HL-60 (cell line): ENCODE measurements at regions not wholly inside any gene's neighbourhood (a gene's known extent, or its start where the extent isn't known, plus 50 kb on each side); places are given as distances from the start of the nearest gene placed in this dataset.

Source experiments
- DNase-seq, 2 experiments: peaks; one replicate each; pipeline ENCODE4 v3.0.0-alpha.2; 2010 to 2020; ENCODE audit warnings: low read depth in 1 of 2, low spot score in 1 of 2
- H3K27ac ChIP-seq: fragments of 250-450 bp; sonication (Bioruptor Pico); replicated peaks from 2 replicates; pipeline ENCODE4 v1.5.1; 2020; ENCODE audit warnings: mild to moderate bottlenecking, moderate library complexity
- H3K27me3 ChIP-seq: fragments of 250-450 bp; sonication (Bioruptor Pico); 2 replicates; pipeline ENCODE4 v1.5.1; 2021; ENCODE audit warnings: mild to moderate bottlenecking, moderate library complexity; ENCODE audit not compliant: insufficient read depth, poor library complexity, severe bottlenecking
- H3K4me3 ChIP-seq: replicated peaks from 2 replicates; pipeline ENCODE4 v1.5.1; 2011; ENCODE audit warnings: mild to moderate bottlenecking, control low read depth, low read length; ENCODE audit not compliant: insufficient read depth
- GABPA ChIP-seq: IDR thresholded peaks from 2 replicates; pipeline ENCODE4 v1.6.1; 2012; ENCODE audit warnings: low read depth
- POLR2AphosphoS5 ChIP-seq: IDR thresholded peaks from 2 replicates; pipeline ENCODE4 v1.6.1; 2012; ENCODE audit warnings: low read depth
- SPI1 ChIP-seq: IDR thresholded peaks from 2 replicates; pipeline ENCODE4 v1.6.1; 2012; ENCODE audit warnings: low read depth, mild to moderate bottlenecking, borderline replicate concordance
- TF ChIP-seq, protein P1 (sequence below): IDR thresholded peaks from 2 replicates; pipeline ENCODE4 v1.6.1; 2012; ENCODE audit warnings: low read depth; ENCODE audit not compliant: insufficient replicate concordance
- TF ChIP-seq, protein P2 (sequence below): IDR thresholded peaks from one replicate; pipeline ENCODE4 v1.5.1; 2011; ENCODE audit warnings: low read length, control low read depth, inconsistent platforms; ENCODE audit not compliant: insufficient read depth

- Histone ChIP-seq H3K27me3 (no peaks in the 10 kb centered on the region), H3K27ac (no peak overlapping the region), H3K4me3 (no peak overlapping the region)
- TF ChIP-seq SPI1 (no peak), GABPA (no peak), POLR2AphosphoS5 (no peak)
- TF ChIP-seq, protein P1, sequence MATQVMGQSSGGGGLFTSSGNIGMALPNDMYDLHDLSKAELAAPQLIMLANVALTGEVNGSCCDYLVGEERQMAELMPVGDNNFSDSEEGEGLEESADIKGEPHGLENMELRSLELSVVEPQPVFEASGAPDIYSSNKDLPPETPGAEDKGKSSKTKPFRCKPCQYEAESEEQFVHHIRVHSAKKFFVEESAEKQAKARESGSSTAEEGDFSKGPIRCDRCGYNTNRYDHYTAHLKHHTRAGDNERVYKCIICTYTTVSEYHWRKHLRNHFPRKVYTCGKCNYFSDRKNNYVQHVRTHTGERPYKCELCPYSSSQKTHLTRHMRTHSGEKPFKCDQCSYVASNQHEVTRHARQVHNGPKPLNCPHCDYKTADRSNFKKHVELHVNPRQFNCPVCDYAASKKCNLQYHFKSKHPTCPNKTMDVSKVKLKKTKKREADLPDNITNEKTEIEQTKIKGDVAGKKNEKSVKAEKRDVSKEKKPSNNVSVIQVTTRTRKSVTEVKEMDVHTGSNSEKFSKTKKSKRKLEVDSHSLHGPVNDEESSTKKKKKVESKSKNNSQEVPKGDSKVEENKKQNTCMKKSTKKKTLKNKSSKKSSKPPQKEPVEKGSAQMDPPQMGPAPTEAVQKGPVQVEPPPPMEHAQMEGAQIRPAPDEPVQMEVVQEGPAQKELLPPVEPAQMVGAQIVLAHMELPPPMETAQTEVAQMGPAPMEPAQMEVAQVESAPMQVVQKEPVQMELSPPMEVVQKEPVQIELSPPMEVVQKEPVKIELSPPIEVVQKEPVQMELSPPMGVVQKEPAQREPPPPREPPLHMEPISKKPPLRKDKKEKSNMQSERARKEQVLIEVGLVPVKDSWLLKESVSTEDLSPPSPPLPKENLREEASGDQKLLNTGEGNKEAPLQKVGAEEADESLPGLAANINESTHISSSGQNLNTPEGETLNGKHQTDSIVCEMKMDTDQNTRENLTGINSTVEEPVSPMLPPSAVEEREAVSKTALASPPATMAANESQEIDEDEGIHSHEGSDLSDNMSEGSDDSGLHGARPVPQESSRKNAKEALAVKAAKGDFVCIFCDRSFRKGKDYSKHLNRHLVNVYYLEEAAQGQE, result no peak
- TF ChIP-seq, protein P2, sequence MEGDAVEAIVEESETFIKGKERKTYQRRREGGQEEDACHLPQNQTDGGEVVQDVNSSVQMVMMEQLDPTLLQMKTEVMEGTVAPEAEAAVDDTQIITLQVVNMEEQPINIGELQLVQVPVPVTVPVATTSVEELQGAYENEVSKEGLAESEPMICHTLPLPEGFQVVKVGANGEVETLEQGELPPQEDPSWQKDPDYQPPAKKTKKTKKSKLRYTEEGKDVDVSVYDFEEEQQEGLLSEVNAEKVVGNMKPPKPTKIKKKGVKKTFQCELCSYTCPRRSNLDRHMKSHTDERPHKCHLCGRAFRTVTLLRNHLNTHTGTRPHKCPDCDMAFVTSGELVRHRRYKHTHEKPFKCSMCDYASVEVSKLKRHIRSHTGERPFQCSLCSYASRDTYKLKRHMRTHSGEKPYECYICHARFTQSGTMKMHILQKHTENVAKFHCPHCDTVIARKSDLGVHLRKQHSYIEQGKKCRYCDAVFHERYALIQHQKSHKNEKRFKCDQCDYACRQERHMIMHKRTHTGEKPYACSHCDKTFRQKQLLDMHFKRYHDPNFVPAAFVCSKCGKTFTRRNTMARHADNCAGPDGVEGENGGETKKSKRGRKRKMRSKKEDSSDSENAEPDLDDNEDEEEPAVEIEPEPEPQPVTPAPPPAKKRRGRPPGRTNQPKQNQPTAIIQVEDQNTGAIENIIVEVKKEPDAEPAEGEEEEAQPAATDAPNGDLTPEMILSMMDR, result no peak
- no peak for DNase-seq
These were observed 174.4 kb downstream of the MSL3 start for GRCh38 chrX:11932423-11932822.

DNA sequence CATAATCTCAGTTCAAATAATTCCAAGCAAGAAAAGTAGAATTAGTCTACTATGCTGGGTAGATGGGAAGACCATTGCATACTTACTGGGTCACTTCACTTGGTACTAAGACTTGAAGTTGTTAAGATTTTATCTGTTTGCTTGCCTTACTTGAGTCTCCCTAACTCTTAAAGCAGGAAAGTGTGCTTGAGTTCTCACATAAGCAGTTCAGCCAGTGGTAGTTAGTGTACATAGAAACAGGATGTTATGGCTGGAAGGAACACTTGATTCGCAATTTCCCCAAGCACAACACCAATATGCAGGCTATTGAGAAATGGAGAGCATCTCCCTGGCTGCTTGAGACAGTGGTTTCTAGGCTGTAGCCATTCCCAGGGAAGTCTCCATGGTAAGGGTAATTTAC, 176.1 kb downstream of the MSL3 start:
- H3K27me3 ChIP-seq, result no peaks in the 10 kb centered on the region
- H3K4me3 ChIP-seq, result no peak overlapping the region
- no peak for DNase-seq
- no peak overlapping the region for H3K27ac ChIP-seq
- no peak for TF ChIP-seq POLR2AphosphoS5
- TF ChIP-seq SPI1, result no peak
- TF ChIP-seq, protein P1, result no peak
- TF ChIP-seq, protein P2, result no peak
- no peak for TF ChIP-seq GABPA

DNA sequence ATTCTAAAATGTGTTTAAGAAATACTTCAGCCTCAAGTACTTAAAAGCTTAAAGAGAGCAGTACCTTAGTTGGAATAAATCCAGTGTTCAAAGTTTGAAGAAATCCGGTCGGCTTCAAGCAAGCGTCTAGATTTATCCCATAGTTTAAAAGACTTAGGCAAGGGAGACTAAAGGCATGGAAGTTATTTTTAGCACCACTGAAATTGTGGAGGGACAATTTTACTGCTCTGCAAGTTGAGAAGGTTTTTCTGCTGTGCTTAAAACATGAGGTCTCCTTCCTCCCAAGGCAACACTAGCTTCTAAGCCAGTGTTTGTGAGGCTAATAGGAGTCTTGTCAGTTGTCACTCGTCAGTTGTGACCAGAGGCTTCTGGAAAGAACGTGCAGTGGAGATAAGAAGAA, 183.5 kb downstream of the MSL3 start:
- TF ChIP-seq SPI1 (no peak), POLR2AphosphoS5 (no peak), GABPA (no peak)
- TF ChIP-seq, protein P2, result no peak
- TF ChIP-seq, protein P1, result no peak
- no peak for DNase-seq
- no peak overlapping the region for H3K27ac ChIP-seq
- H3K4me3 ChIP-seq, result no peak overlapping the region
- no peaks in the 10 kb centered on the region for H3K27me3 ChIP-seq
